ENCODE measurements at regions not wholly inside any gene's neighbourhood (a gene's known extent, or its start where the extent isn't known, plus 50 kb on each side); places are given as distances from the start of the nearest gene placed in this dataset.
"Not testable (repeated sequence)": the region's sequence is repeated elsewhere in the genome, so short reads cannot be mapped to it uniquely, and the experiment has no call there.

- DNase-seq, result no peak
- H3K79me2 ChIP-seq (ENCODE audit: insufficient read depth, low read length), result no peaks in the 10 kb centered on the region
- no peak overlapping the region for H3K9ac ChIP-seq (ENCODE audit: insufficient read depth, low read length, poor library complexity, severe bottlenecking)
- no peak overlapping the region for H3K4me2 ChIP-seq (replicated peaks; ENCODE audit: extremely low read depth, low read length, poor library complexity, severe bottlenecking)
- H3K27ac ChIP-seq (ENCODE audit: low read depth in 1 of 2, low read length in 2 of 2), result no peak overlapping the region
- no peaks in the 10 kb centered on the region for H3K27me3 ChIP-seq (ENCODE audit: control insufficient read depth in 2 of 2, insufficient read depth in 2 of 2, low read length in 2 of 2)
- H4K20me1 ChIP-seq (ENCODE audit: insufficient read depth, low read length), result no peaks in the 10 kb centered on the region
- no peaks in the 10 kb centered on the region for H3K4me1 Mint-ChIP-seq
- H3K9me3 ChIP-seq (replicated peaks in 1 of 2; ENCODE audit: control insufficient read depth in 1 of 2, insufficient read depth in 1 of 2, low read length in 2 of 2), result no peaks in the 10 kb centered on the region
- WGBS (ENCODE audit: insufficient coverage), result 100% methylated on average over 4 of the region's 8 CpGs
- H3K36me3 ChIP-seq (replicated peaks in 1 of 2; ENCODE audit: control insufficient read depth in 1 of 2, insufficient read depth in 2 of 2, low read length in 2 of 2), result no peaks in the 10 kb centered on the region
- H3K9me3 Mint-ChIP-seq, result peaks cover 0 to 5% (median 2%) of the 10 kb centered on the region in 7 donors
- TF ChIP-seq CTCF (IDR thresholded peaks at IDR 0.05), result no peak
- H3K36me3 Mint-ChIP-seq, result no peaks in the 10 kb centered on the region
- H3K4me3 Mint-ChIP-seq, result no peak overlapping the region
- intact Hi-C loops (cut with micrococcal nuclease), result no loop called here
- no peak overlapping the region for H3K4me3 ChIP-seq (replicated peaks in 1 of 3; ENCODE audit: low read depth in 2 of 3, low read length in 3 of 3)
- peaks cover 0 to 2% (median 2%) of the 10 kb centered on the region in 3 donors for H3K27me3 Mint-ChIP-seq (ENCODE audit: low read depth in 3 of 3)
- no peak overlapping the region for H2AFZ ChIP-seq (ENCODE audit: insufficient read depth, low read depth, low read length, poor library complexity, severe bottlenecking)
- H3K4me1 ChIP-seq (ENCODE audit: control insufficient read depth in 1 of 2, insufficient read depth in 2 of 2, low read length in 2 of 2), result no peaks in the 10 kb centered on the region
- no peak overlapping the region for H3K27ac Mint-ChIP-seq
These were observed 219.0 kb downstream of the ZNF608 start for GRCh38 chr5:124527220-124527991.

- H4K20me1 ChIP-seq (ENCODE audit: insufficient read depth, low read length); H3K4me1 Mint-ChIP-seq; intact Hi-C loops (cut with micrococcal nuclease); H3K27me3 Mint-ChIP-seq (ENCODE audit: low read depth in 3 of 3); H3K27ac ChIP-seq (ENCODE audit: low read depth in 1 of 2, low read length in 2 of 2); H3K9ac ChIP-seq (ENCODE audit: insufficient read depth, low read length, poor library complexity, severe bottlenecking); H3K79me2 ChIP-seq (ENCODE audit: insufficient read depth, low read length); H3K4me3 ChIP-seq (replicated peaks in 1 of 3; ENCODE audit: low read depth in 2 of 3, low read length in 3 of 3); H3K4me3 Mint-ChIP-seq; H3K36me3 ChIP-seq (replicated peaks in 1 of 2; ENCODE audit: control insufficient read depth in 1 of 2, insufficient read depth in 2 of 2, low read length in 2 of 2); H3K4me1 ChIP-seq (ENCODE audit: control insufficient read depth in 1 of 2, insufficient read depth in 2 of 2, low read length in 2 of 2); H3K9me3 ChIP-seq (replicated peaks in 1 of 2; ENCODE audit: control insufficient read depth in 1 of 2, insufficient read depth in 1 of 2, low read length in 2 of 2); H2AFZ ChIP-seq (ENCODE audit: insufficient read depth, low read depth, low read length, poor library complexity, severe bottlenecking); H3K27ac Mint-ChIP-seq; H3K4me2 ChIP-seq (replicated peaks; ENCODE audit: extremely low read depth, low read length, poor library complexity, severe bottlenecking); H3K9me3 Mint-ChIP-seq; H3K36me3 Mint-ChIP-seq; DNase-seq; H3K27me3 ChIP-seq (ENCODE audit: control insufficient read depth in 2 of 2, insufficient read depth in 2 of 2, low read length in 2 of 2): not testable (repeated sequence)
- WGBS (ENCODE audit: insufficient coverage), result no CpG with 5 or more reads among the region's 4 CpGs
These were observed 220.4 kb downstream of the ZNF608 start for GRCh38 chr5:124526079-124526478.

Measured in CD14-positive monocyte (primary cell).